Smooth muscle cell (in vitro differentiated cells): ENCODE measurements at regions not wholly inside any gene's neighbourhood (a gene's known extent, or its start where the extent isn't known, plus 50 kb on each side); places are given as distances from the start of the nearest gene placed in this dataset.

Experiments used
- DNase-seq: peaks from one replicate; lab custom pipeline; 2025; ENCODE audit not compliant: unreplicated experiment; lab: John Stamatoyannopoulos, UW
- H2AFZ ChIP-seq: fragments of 200-600 bp; sonication (generic); 2 replicates; pipeline ENCODE4 v1.6.0; 2016; ENCODE audit warnings: antibody characterized with exemption, low read depth, mild to moderate bottlenecking
- H3F3A ChIP-seq: fragments of 200-600 bp; sonication (generic); 2 replicates; pipeline ENCODE4 v1.6.0; 2017; ENCODE audit warnings: antibody characterized with exemption, low read depth
- H3K27ac ChIP-seq: fragments of 200-600 bp; sonication (generic); 2 replicates; pipeline ENCODE4 v1.5.1; 2016; ENCODE audit warnings: low read depth, mild to moderate bottlenecking
- H3K27me3 ChIP-seq: fragments of 200-600 bp; sonication (generic); 2 replicates; pipeline ENCODE4 v1.6.1; 2016; ENCODE audit warnings: low read depth, mild to moderate bottlenecking
- H3K36me3 ChIP-seq: fragments of 200-600 bp; sonication (generic); 2 replicates; pipeline ENCODE4 v1.5.1; 2016; ENCODE audit warnings: low read depth
- H3K4me1 ChIP-seq: fragments of 200-600 bp; sonication (generic); 2 replicates; pipeline ENCODE4 v1.5.1; 2016; ENCODE audit warnings: low read depth
- H3K4me2 ChIP-seq: fragments of 200-600 bp; sonication (generic); 2 replicates; pipeline ENCODE4 v1.6.0; 2016; ENCODE audit warnings: mild to moderate bottlenecking
- H3K4me3 ChIP-seq: fragments of 200-600 bp; sonication (generic); 2 replicates; pipeline ENCODE4 v1.5.1; 2016; ENCODE audit warnings: mild to moderate bottlenecking
- H3K79me2 ChIP-seq: fragments of 200-600 bp; sonication (generic); 2 replicates; pipeline ENCODE4 v1.6.0; 2016; ENCODE audit warnings: low read depth, mild to moderate bottlenecking
- H3K9ac ChIP-seq: fragments of 200-600 bp; sonication (generic); 2 replicates; pipeline ENCODE4 v1.6.0; 2016; ENCODE audit warnings: low read depth
- H3K9me3 ChIP-seq: fragments of 200-600 bp; sonication (generic); replicated peaks from 2 replicates; pipeline ENCODE4 v1.5.1; 2016; ENCODE audit warnings: low read depth
- H4K20me1 ChIP-seq: fragments of 200-600 bp; sonication (generic); 2 replicates; pipeline ENCODE4 v1.6.0; 2016; ENCODE audit warnings: low read depth
- WGBS: methylation state at CpG from one replicate; pipeline ENCODE4 v1.1.7; 2016; ENCODE audit warnings: low lambda C conversion rate; 5-methylcytosine and 5-hydroxymethylcytosine counted together
- TF ChIP-seq, protein P1 (sequence below): fragments of 200-600 bp; sonication (generic); IDR thresholded peaks from 2 replicates; pipeline ENCODE4 v1.5.1; 2017; ENCODE audit warnings: borderline replicate concordance, mild to moderate bottlenecking, antibody characterized with exemption; ENCODE audit not compliant: insufficient read depth, poor library complexity, severe bottlenecking

GRCh38 chr11:21949763-21950413 lies 243.0 kb upstream of the ANO5 start:
- TF ChIP-seq, protein P1, sequence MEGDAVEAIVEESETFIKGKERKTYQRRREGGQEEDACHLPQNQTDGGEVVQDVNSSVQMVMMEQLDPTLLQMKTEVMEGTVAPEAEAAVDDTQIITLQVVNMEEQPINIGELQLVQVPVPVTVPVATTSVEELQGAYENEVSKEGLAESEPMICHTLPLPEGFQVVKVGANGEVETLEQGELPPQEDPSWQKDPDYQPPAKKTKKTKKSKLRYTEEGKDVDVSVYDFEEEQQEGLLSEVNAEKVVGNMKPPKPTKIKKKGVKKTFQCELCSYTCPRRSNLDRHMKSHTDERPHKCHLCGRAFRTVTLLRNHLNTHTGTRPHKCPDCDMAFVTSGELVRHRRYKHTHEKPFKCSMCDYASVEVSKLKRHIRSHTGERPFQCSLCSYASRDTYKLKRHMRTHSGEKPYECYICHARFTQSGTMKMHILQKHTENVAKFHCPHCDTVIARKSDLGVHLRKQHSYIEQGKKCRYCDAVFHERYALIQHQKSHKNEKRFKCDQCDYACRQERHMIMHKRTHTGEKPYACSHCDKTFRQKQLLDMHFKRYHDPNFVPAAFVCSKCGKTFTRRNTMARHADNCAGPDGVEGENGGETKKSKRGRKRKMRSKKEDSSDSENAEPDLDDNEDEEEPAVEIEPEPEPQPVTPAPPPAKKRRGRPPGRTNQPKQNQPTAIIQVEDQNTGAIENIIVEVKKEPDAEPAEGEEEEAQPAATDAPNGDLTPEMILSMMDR: no peak
- Histone ChIP-seq H3K9me3 (no peaks in the 10 kb centered on the region), H4K20me1 (no peaks in the 10 kb centered on the region), H3K4me1 (no peaks in the 10 kb centered on the region), H2AFZ (no peak overlapping the region), H3K36me3 (no peaks in the 10 kb centered on the region), H3K79me2 (no peaks in the 10 kb centered on the region), H3K27ac (no peak overlapping the region), H3K4me2 (no peak overlapping the region), H3K4me3 (no peak overlapping the region), H3F3A (no peaks in the 10 kb centered on the region), H3K27me3 (no peaks in the 10 kb centered on the region), H3K9ac (no peak overlapping the region)
- 84% methylated on average over 3 of the region's 3 CpGs for WGBS
- DNase-seq: no peak

DNA sequence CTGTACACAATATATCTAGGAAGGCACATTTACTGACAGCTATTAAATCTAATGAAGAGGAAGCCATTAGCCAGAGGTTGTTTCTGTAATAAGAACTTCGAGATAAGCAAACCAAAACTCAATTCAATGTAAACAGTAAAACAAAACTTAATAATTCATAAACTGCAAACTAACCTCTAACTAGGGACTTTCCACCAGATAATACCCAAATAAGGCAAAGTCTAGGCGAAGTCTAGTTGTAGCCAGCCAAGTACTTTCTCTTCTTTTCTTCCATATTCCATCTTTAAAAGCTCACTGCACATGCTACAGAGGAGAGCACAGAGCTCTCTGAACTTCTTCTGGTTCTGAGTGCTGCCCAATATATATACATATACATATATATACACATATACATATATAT lies 229.9 kb upstream of the ANO5 start:
- no peaks in the 10 kb centered on the region for H3K36me3 ChIP-seq
- no peak for DNase-seq
- H3K4me3 ChIP-seq: no peak overlapping the region
- no peak overlapping the region for H3K9ac ChIP-seq
- H3K79me2 ChIP-seq: no peaks in the 10 kb centered on the region
- no peaks in the 10 kb centered on the region for H3K27me3 ChIP-seq
- TF ChIP-seq, protein P1: no peak
- no peak overlapping the region for H2AFZ ChIP-seq
- H3K4me1 ChIP-seq: no peaks in the 10 kb centered on the region
- no peak overlapping the region for H3K27ac ChIP-seq
- H3K4me2 ChIP-seq: no peak overlapping the region
- WGBS: 75% methylated on average over 2 of the region's 2 CpGs
- no peaks in the 10 kb centered on the region for H3K9me3 ChIP-seq
- no peaks in the 10 kb centered on the region for H4K20me1 ChIP-seq
- H3F3A ChIP-seq: no peaks in the 10 kb centered on the region

DNA sequence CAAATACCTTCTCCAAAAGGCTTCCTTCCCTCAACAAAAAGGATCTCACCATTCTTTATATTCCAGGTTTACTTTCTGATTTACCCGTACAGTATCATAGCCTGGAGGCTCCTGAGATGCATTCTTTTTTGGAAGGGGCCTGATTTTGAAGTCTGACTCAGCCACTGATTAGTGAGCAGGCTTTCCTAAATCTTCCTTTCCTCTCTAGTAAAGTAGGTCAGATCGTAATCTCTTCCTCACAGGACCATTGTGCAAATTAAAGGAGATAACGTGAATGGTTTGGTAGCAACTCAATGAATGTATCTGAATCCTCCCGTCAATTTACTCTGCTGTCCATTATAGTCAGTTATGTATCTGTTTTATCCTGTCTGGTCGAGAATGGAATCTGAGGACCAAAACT lies 227.7 kb upstream of the ANO5 start:
- H3K36me3 ChIP-seq: no peaks in the 10 kb centered on the region
- no peak overlapping the region for H3K27ac ChIP-seq
- H3K4me2 ChIP-seq: no peak overlapping the region
- no peaks in the 10 kb centered on the region for H4K20me1 ChIP-seq
- TF ChIP-seq, protein P1: no peak
- H3K9me3 ChIP-seq: no peaks in the 10 kb centered on the region
- 18% methylated on average over 5 of the region's 5 CpGs for WGBS
- H3K27me3 ChIP-seq: no peaks in the 10 kb centered on the region
- no peak for DNase-seq
- H3K9ac ChIP-seq: no peak overlapping the region
- no peaks in the 10 kb centered on the region for H3K79me2 ChIP-seq
- H2AFZ ChIP-seq: no peak overlapping the region
- H3F3A ChIP-seq: no peaks in the 10 kb centered on the region
- no peak overlapping the region for H3K4me3 ChIP-seq
- no peaks in the 10 kb centered on the region for H3K4me1 ChIP-seq

DNA sequence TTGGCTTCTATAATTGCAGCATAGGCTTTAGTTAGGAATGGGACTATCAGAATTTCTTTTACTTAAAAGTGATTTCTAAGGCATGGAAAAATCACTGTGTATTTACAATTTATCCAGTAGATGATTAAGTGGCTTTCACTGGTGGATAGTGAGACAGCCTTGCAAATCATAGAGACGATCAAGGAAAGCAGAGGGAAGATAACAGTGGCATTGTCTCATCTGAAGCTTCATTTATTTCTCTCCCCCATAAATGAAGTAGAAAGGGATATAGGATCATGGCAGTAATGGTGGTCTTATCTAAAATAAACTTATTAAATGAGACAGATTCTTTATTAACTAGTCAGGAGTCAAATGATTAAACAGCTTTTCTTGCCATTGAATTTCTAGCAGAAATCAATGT lies 224.2 kb upstream of the ANO5 start:
- Histone ChIP-seq H3K27me3 (no peaks in the 10 kb centered on the region), H3K4me1 (no peaks in the 10 kb centered on the region), H4K20me1 (no peaks in the 10 kb centered on the region), H3K4me3 (no peak overlapping the region), H3K36me3 (no peaks in the 10 kb centered on the region), H3K27ac (no peak overlapping the region), H3K9me3 (no peaks in the 10 kb centered on the region), H3K79me2 (no peaks in the 10 kb centered on the region), H3F3A (no peaks in the 10 kb centered on the region), H3K4me2 (no peak overlapping the region), H3K9ac (no peak overlapping the region), H2AFZ (no peak overlapping the region)
- DNase-seq: no peak
- 73% methylated on average over 1 of the region's 1 CpG for WGBS
- TF ChIP-seq, protein P1: no peak
